SK-N-SH (cell line): ENCODE measurements at regions not wholly inside any gene's neighbourhood (a gene's known extent, or its start where the extent isn't known, plus 50 kb on each side); places are given as distances from the start of the nearest gene placed in this dataset.

ENCODE experiments used
- CTCF ChIA-PET: fragments of 300-600, 350-600 bp; formaldehyde crosslinking; extraction: SDS; loops from one replicate; lab custom pipeline; 2021; lab: Yijun Ruan, JAX
- POLR2A ChIA-PET: fragments of 350-600 bp; sonication (Branson Sonifier 250); formaldehyde crosslinking; extraction: SDS; loops from one replicate; lab custom pipeline; 2020; ENCODE audit warnings: antibody characterized with exemption, inconsistent platforms; lab: Yijun Ruan, JAX
- DNase-seq: peaks from one replicate; pipeline ENCODE4 v3.0.0; 2012
- H2AFZ ChIP-seq: fragments of 200-600 bp; sonication (generic); 2 replicates; pipeline ENCODE4 v1.8.1; 2016; ENCODE audit warnings: antibody characterized with exemption, mild to moderate bottlenecking, low read depth
- H3F3A ChIP-seq: fragments of 200-600 bp; sonication (generic); replicated peaks from 2 replicates; pipeline ENCODE3; 2016; ENCODE audit warnings: antibody characterized with exemption, mild to moderate bottlenecking; ENCODE audit not compliant: insufficient read depth
- H3K27ac ChIP-seq, 2 experiments: fragments of 200-500 bp in 1 of 2; fragments of 200-600 bp in 1 of 2; sonication (Bioruptor generic) in 1 of 2; sonication (generic), shearing (Covaris generic) in 1 of 2; 2 replicates each; pipeline versions ENCODE4 v1.5.1 to v1.6.1; 2014 to 2016; ENCODE audit warnings: low read depth in 2 of 2, inconsistent platforms in 1 of 2, low read length in 1 of 2, mild to moderate bottlenecking in 1 of 2, mixed read lengths in 1 of 2
- H3K27me3 ChIP-seq: fragments of 200-600 bp; sonication (generic), shearing (Covaris generic); 2 replicates; pipeline ENCODE4 v1.6.1; 2016; ENCODE audit warnings: mixed run types; ENCODE audit not compliant: insufficient read depth
- H3K36me3 ChIP-seq, 2 experiments: fragments of 200-500 bp in 1 of 2; fragments of 200-600 bp in 1 of 2; sonication (Bioruptor generic) in 1 of 2; sonication (generic) in 1 of 2; replicated peaks in 1 of 2; 2 replicates each; pipeline versions ENCODE3 to v1.5.1; 2014 to 2016; ENCODE audit warnings: low read length in 1 of 2, mild to moderate bottlenecking in 1 of 2; ENCODE audit not compliant: insufficient read depth in 2 of 2, control insufficient read depth in 1 of 2
- H3K4me1 ChIP-seq, 2 experiments: fragments of 200-500 bp in 1 of 2; fragments of 200-600 bp in 1 of 2; sonication (Bioruptor generic) in 1 of 2; sonication (generic), shearing (Covaris generic) in 1 of 2; 2 replicates each; pipeline versions ENCODE4 v1.5.1 to v1.6.1; 2014 to 2016; ENCODE audit warnings: low read depth in 1 of 2, low read length in 1 of 2, mixed run types in 1 of 2; ENCODE audit not compliant: insufficient read depth in 2 of 2, control insufficient read depth in 1 of 2
- H3K4me2 ChIP-seq: fragments of 200-600 bp; sonication (generic), shearing (Covaris generic); 2 replicates; pipeline ENCODE4 v1.6.1; 2017; ENCODE audit warnings: mixed run types
- H3K4me3 ChIP-seq, 2 experiments: fragments of 200-500 bp in 1 of 2; fragments of 200-600 bp in 1 of 2; sonication (Bioruptor generic) in 1 of 2; sonication (generic), shearing (Covaris generic) in 1 of 2; 2 replicates each; pipeline versions ENCODE4 v1.5.1 to v1.8.1; 2014 to 2016; ENCODE audit warnings: low read depth in 2 of 2, inconsistent platforms in 1 of 2, low read length in 1 of 2, mild to moderate bottlenecking in 1 of 2, mixed read lengths in 1 of 2, moderate library complexity in 1 of 2
- H3K79me2 ChIP-seq: fragments of 200-600 bp; sonication (generic); 2 replicates; pipeline ENCODE4 v1.8.1; 2017; ENCODE audit warnings: mild to moderate bottlenecking; ENCODE audit not compliant: insufficient read depth
- H3K9ac ChIP-seq: fragments of 200-600 bp; sonication (generic); 2 replicates; pipeline ENCODE4 v1.6.1; 2017; ENCODE audit warnings: mixed run types
- H3K9me2 ChIP-seq: fragments of 200-600 bp; sonication (generic); 2 replicates; pipeline ENCODE4 v1.6.1; 2017; ENCODE audit warnings: mixed run types
- H3K9me3 ChIP-seq: fragments of 200-600 bp; sonication (generic); 2 replicates; pipeline ENCODE4 v1.6.1; 2017; ENCODE audit warnings: mixed run types, mild to moderate bottlenecking, moderate library complexity
- H4K20me1 ChIP-seq: fragments of 200-600 bp; sonication (generic); 2 replicates; pipeline ENCODE4 v1.6.1; 2017; ENCODE audit warnings: mild to moderate bottlenecking, mixed run types; ENCODE audit not compliant: insufficient read depth
- CTCF ChIP-seq: fragments of 200-600 bp; sonication (generic); IDR thresholded peaks from 2 replicates; pipeline ENCODE4 v1.6.1; 2017; ENCODE audit warnings: antibody characterized with exemption, mild to moderate bottlenecking, moderate library complexity
- ELF1 ChIP-seq: IDR thresholded peaks from 2 replicates; pipeline ENCODE4 v1.4.0; 2012
- EZH2phosphoT487 ChIP-seq: fragments of 200-600 bp; sonication (generic); IDR thresholded peaks from 2 replicates; pipeline ENCODE4 v1.6.1; 2017; ENCODE audit warnings: low read depth, mixed run types, mild to moderate bottlenecking, antibody characterized with exemption, moderate library complexity, borderline replicate concordance
- FOSL2 ChIP-seq: IDR thresholded peaks from 2 replicates; pipeline ENCODE4 v1.4.0; 2012; ENCODE audit warnings: low read depth, mild to moderate bottlenecking, moderate library complexity, borderline replicate concordance
- FOXJ3 ChIP-seq: sonication (generic); formaldehyde crosslinking; IDR thresholded peaks from 2 replicates; pipeline ENCODE4 v1.5.1; 2020; ENCODE audit warnings: mild to moderate bottlenecking, missing genetic modification reagents
- GATA2 ChIP-seq: sonication (generic); formaldehyde crosslinking; IDR thresholded peaks from 2 replicates; pipeline ENCODE4 v1.5.0; 2020; ENCODE audit warnings: mild to moderate bottlenecking, missing genetic modification reagents
- IRF3 ChIP-seq: fragments of 150-350 bp; IDR thresholded peaks from 2 replicates; pipeline ENCODE4 v1.6.1; 2016; ENCODE audit warnings: mild to moderate bottlenecking, low read depth, low read length
- MAX ChIP-seq: IDR thresholded peaks from 2 replicates; pipeline ENCODE4 v1.4.0; 2012; ENCODE audit warnings: low read depth
- MEF2A ChIP-seq: IDR thresholded peaks from 2 replicates; pipeline ENCODE4 v1.4.0; 2012; ENCODE audit warnings: low read depth, borderline replicate concordance
- MXI1 ChIP-seq: IDR thresholded peaks from 2 replicates; pipeline ENCODE4 v1.6.1; 2012; ENCODE audit warnings: mild to moderate bottlenecking, low read depth, low read length, improper control_type of control experiment
- NRF1 ChIP-seq: IDR thresholded peaks from 2 replicates; pipeline ENCODE4 v1.6.1; 2012; ENCODE audit warnings: low read depth, mild to moderate bottlenecking, low read length
- PBX3 ChIP-seq: IDR thresholded peaks from 2 replicates; pipeline ENCODE4; 2012
- POLR2AphosphoS5 ChIP-seq: IDR thresholded peaks from 2 replicates; pipeline ENCODE4 v1.6.1; 2012; ENCODE audit warnings: low read depth, low read length
- RAD21 ChIP-seq: IDR thresholded peaks from 2 replicates; pipeline ENCODE4 v1.6.1; 2012; ENCODE audit warnings: mild to moderate bottlenecking, low read length
- REST ChIP-seq: IDR thresholded peaks from 2 replicates; pipeline ENCODE4 v1.6.1; 2012; ENCODE audit warnings: mild to moderate bottlenecking, low read depth, low read length, moderate library complexity
- RFX5 ChIP-seq: IDR thresholded peaks from 2 replicates; pipeline ENCODE4 v1.6.1; 2012; ENCODE audit warnings: mild to moderate bottlenecking, improper control_type of control experiment, low read length
- SIN3A ChIP-seq: IDR thresholded peaks from 2 replicates; pipeline ENCODE4 v1.6.1; 2012; ENCODE audit warnings: low read depth, mild to moderate bottlenecking, low read length, moderate library complexity, borderline replicate concordance
- TCF12 ChIP-seq: IDR thresholded peaks from 2 replicates; pipeline ENCODE4 v1.4.0; 2012
- USF2 ChIP-seq: fragments of 150-350 bp; IDR thresholded peaks from 2 replicates; pipeline ENCODE4 v1.6.1; 2017; ENCODE audit warnings: antibody characterized with exemption, low read length, low read depth, borderline replicate concordance
- YY1 ChIP-seq: IDR thresholded peaks from 2 replicates; pipeline ENCODE4 v1.4.0; 2012; ENCODE audit warnings: low read depth, mild to moderate bottlenecking
- WGBS: methylation state at CpG from one replicate; pipeline ENCODE4 v1.1.6; 2017; ENCODE audit warnings: low lambda C conversion rate; 5-methylcytosine and 5-hydroxymethylcytosine counted together

GRCh38 chr13:73958657-73959397 lies 175.4 kb downstream of the KLF12 start:
- POLR2A ChIA-PET = no interaction called here
- Histone ChIP-seq H4K20me1 (no peaks in the 10 kb centered on the region), H3K27me3 (no peaks in the 10 kb centered on the region), H2AFZ (no peak overlapping the region), H3K27ac (no peak overlapping the region), H3F3A (no peaks in the 10 kb centered on the region), H3K9ac (no peak overlapping the region), H3K79me2 (peaks cover under 1% of the 10 kb centered on the region), H3K4me1 (peaks cover 2 to 10% of the 10 kb centered on the region in 2 experiments; a peak in 3 of 4 replicates), H3K36me3 (peaks cover 0 to 4% of the 10 kb centered on the region in 2 experiments), H3K4me2 (no peak overlapping the region), H3K4me3 (no peak overlapping the region), H3K9me3 (no peaks in the 10 kb centered on the region), H3K9me2 (no peaks in the 10 kb centered on the region)
- DNase-seq = no peak
- CTCF ChIA-PET = no interaction called here
- TF ChIP-seq PBX3 = no peak
- TF ChIP-seq IRF3 = no peak
- TF ChIP-seq FOSL2 = no peak
- no peak for TF ChIP-seq TCF12
- no peak for TF ChIP-seq REST
- no peak for TF ChIP-seq RFX5
- no peak for TF ChIP-seq RAD21
- TF ChIP-seq NRF1 = no peak
- no peak for TF ChIP-seq MEF2A
- no peak for TF ChIP-seq MXI1
- TF ChIP-seq ELF1 = no peak
- TF ChIP-seq FOXJ3 = no peak
- TF ChIP-seq GATA2 (CRISPR knock-in tag) = no peak
- no peak for TF ChIP-seq CTCF
- no peak for TF ChIP-seq USF2
- TF ChIP-seq MAX = no peak
- no peak for TF ChIP-seq EZH2phosphoT487
- no peak for TF ChIP-seq SIN3A
- no peak for TF ChIP-seq POLR2AphosphoS5
- TF ChIP-seq YY1 = no peak
- WGBS = 89% methylated on average over 8 of the region's 8 CpGs
